ENCODE measurements at regions not wholly inside any gene's neighbourhood (a gene's known extent, or its start where the extent isn't known, plus 50 kb on each side); places are given as distances from the start of the nearest gene placed in this dataset.
"Not testable (repeated sequence)": the region's sequence is repeated elsewhere in the genome, so short reads cannot be mapped to it uniquely, and the experiment has no call there.

DNA sequence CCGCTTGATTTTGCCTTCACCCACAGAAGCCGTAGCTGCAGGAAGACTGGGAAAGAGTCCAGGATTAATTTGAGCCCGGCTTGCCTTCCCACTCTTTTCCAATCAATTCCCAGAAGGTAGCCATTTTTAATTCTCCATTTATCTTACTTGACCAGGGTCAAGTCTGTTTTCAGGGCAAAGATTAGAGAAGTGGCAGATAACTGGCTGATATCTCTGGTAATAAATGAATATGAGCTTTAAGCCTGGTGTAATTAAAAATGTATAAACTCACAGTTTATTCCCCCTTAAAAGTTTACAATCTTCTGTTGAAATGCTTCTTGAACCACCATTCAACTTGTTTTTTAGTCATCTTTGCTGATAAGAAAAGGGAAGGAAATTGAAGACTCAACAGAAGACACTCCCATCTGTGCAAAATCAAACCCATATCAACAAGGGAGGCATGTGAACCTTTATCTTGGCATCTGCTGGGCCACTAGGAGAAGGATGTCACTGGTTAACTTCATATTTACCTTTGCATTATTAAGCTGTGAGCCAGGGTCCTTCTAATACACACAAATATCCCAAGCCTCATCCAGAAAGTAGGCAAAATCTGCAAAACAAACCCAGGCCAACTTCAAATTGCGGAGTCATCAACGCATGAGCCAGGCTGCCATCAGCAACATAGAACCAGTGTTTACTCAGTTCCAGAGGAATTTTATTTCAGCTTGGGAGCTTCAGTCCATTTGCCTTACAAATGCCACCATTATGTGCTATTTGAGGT, 314.6 kb upstream of the MAF start:
- no peak for DNase-seq

- no peak for DNase-seq
Measured at GRCh38 chr16:79912592-79913310, 312.2 kb upstream of the MAF start.

DNA sequence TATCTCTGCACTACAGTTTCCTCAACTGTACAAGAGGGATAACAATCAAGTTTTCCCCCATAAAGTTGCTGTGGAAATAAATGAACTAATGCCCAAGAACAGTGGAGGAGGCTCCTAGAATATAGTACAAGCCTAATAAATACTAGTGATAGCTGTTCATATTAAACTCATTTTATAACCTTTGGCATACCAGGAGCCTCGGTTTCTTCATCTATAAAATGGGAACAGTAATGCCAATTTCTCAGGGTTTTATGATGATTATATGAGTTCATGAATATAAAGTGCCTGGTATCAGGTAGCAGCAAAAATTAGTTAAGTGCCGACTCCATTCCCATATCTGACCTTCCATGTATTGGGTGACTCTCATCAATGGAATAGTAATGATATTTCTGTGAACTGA, 311.1 kb upstream of the MAF start:
- DNase-seq, result no peak

- DNase-seq, result no peak
Measured at GRCh38 chr16:79909571-79909970, 309.0 kb upstream of the MAF start.

GRCh38 chr16:79903471-79903870, 302.9 kb upstream of the MAF start:
- DNase-seq, result no peak

DNA sequence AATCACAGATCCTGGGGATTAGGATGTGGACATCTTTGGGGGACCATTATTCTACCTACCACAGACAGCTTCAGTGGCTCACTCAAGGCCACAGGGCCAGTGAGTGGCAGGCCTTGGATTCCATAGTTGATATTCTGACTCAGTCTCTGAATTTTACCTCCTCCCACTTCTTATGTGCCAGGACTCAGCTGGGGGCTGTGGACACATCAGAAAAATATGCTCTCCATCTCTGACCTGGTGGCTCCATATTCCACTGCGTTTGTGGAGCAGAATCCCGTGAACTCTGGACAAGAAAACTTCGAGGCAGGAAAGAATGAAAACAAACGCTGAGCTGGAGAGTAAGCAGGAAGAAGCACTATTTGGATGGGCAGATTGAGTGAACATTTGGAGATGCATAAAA, 301.8 kb upstream of the MAF start:
- no peak for DNase-seq

DNA sequence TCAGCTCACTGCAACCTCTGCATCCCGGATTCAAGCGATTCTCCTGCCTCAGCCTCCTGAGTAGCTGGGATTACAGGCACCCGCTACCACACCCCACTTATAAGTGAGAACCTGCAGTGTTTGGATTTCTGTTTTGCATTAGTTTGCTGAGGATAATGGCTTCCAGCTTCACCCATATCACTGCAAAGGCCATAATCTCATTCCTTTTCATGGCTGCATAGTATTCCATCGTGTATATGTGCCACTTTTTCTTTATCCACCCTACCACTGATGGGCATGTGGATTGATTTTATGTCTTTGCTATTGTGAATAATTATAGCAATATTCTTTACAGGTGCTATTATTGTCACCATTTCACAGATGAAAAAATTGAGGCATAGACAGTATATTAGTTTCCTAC, 301.0 kb upstream of the MAF start:
- DNase-seq, result no peak

GRCh38 chr16:79899716-79900115, 299.2 kb upstream of the MAF start:
- no peak for DNase-seq

- no peak for DNase-seq
Measured at GRCh38 chr16:79899316-79899715, 298.8 kb upstream of the MAF start.

- DNase-seq, result no peak
Measured at GRCh38 chr16:79898703-79899102, 298.2 kb upstream of the MAF start.

DNA sequence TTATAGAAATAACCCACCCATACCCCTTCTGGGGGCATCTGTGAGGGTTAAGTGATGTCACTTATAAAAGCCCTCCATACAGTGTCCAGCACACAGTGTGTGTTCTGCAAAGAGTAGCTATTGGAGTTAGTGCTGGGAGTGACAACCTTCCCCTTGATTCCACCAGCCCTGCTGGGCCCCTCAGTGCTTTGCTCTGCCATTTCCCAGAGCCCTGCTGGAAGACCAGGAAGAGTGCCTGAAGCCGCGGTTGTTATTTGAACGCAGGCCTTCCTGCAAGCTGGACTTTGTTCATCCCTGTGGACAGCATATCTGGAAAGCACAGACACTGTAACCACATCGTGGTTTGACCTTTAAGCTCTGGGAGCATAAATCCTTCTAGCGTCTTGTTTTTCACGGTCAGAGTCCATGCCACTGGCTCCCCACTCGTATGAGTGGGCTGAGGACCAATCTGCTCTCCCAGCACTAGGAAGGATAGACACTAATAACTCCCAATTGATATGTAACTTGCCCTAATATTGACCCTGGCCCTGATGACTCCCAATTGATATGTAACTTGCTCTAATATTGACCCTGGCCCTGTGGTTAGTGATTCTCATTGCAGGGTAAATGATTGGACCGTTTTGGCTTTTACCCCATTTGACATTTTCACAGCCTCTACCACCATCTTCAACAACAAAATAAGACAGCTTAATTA, 297.1 kb upstream of the MAF start:
- no peak for DNase-seq

- DNase-seq, result no peak
Measured at GRCh38 chr16:79897104-79897452, 296.5 kb upstream of the MAF start.

- no peak for DNase-seq
Measured at GRCh38 chr16:79895917-79896203, 295.3 kb upstream of the MAF start.

- DNase-seq, result no peak
Measured at GRCh38 chr16:79895053-79895916, 294.7 kb upstream of the MAF start.

DNA sequence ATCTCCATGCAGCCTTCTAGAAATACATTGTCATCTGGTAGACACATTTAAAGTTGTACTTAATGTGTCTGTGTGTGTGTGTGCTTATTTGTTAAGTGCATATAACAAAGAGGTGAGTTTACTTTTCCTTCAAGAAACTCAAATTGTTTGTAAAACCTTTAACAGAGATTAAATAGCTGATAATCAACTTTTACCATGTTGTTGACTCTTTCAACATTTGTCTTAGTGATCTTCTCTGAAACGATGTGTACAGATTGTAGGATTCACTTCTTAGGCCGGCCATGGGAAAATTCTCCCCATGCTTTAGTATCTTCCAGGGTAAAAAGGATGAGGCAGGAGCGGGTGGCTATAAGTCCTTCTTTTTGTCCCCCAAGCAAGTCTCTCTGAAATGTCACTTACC, 292.9 kb upstream of the MAF start:
- no peak for DNase-seq

- DNase-seq, result no peak
Measured at GRCh38 chr16:79892278-79892677, 291.7 kb upstream of the MAF start.

GRCh38 chr16:79891458-79891857, 290.9 kb upstream of the MAF start:
- no peak for DNase-seq

GRCh38 chr16:79887541-79888540, 287.3 kb upstream of the MAF start:
- no peak for DNase-seq

DNA sequence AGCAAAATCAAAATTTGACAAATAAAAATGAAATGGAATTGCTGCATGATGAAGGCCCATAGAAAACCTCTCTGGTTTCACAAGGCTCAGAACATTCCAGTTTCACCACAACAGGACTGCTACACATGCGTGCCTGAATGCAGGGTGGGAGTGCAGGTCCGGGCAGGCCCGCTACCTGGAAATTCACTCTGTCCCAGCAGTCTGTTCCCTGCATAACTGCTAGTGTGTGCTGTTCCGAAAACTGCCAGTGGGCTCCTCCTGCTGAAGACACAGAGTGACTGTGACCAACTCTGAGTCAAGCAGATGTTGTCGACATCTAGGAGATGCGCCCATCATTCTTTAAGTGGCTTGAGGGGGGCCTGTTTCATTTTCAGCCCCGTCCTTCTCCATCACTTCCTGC, 284.8 kb upstream of the MAF start:
- DNase-seq, result no peak

GRCh38 chr16:79883494-79883893, 283.0 kb upstream of the MAF start:
- DNase-seq, result no peak

DNA sequence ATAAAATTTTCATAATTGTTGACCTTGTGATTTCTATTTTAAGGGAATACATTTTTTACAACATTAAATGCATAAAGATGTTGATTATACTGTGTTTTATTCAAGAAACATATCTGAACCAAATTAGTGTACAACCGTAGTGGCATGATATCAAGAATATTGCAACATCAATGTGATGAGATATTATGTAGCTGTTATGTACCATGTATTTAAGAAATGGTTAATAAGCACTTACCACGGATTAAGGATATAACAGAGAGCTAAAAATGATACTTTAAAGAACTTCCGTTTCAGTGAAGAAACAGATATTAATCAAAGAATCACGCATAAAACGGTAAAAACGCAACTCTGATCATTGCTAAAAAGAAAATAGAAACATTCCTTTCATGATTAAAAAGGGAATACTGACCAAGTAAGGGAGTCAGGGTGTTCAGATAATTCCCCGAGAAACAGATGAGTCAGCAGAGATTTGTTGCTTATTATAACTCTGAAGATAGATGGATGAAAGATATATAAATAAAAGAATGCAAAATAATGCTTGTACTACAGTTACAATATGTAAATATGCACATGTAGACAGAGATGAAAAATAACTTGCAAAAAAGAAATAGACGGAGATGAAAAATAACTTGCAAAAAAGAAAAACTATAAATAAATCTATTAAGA, 281.9 kb upstream of the MAF start:
- no peak for DNase-seq

GRCh38 chr16:79881107-79881506, 280.6 kb upstream of the MAF start:
- DNase-seq, result not testable (repeated sequence)
